ENCODE measurements at regions not wholly inside any gene's neighbourhood (a gene's known extent, or its start where the extent isn't known, plus 50 kb on each side); places are given as distances from the start of the nearest gene placed in this dataset.

- no peaks in the 10 kb centered on the region for H3K27me3 Mint-ChIP-seq (ENCODE audit: low read depth, poor library complexity)
- no peaks in the 10 kb centered on the region for H3K4me1 Mint-ChIP-seq
- H3K9me3 Mint-ChIP-seq: peaks cover 7% of the 10 kb centered on the region
- H3K4me3 Mint-ChIP-seq: no peak overlapping the region
- H3K27ac Mint-ChIP-seq: no peak overlapping the region
- no peaks in the 10 kb centered on the region for H3K36me3 Mint-ChIP-seq (ENCODE audit: low read depth)
- no peak for DNase-seq
- TF ChIP-seq CTCF (IDR thresholded peaks at IDR 0.05): no peak
These were observed 157.2 kb upstream of the COL11A1 start for GRCh38 chr1:103265551-103265950.

GRCh38 chr1:103259982-103260381 lies 151.7 kb upstream of the COL11A1 start:
- DNase-seq: no peak
- TF ChIP-seq CTCF (IDR thresholded peaks at IDR 0.05): no peak
- no peaks in the 10 kb centered on the region for H3K36me3 Mint-ChIP-seq (ENCODE audit: low read depth)
- no peak overlapping the region for H3K4me3 Mint-ChIP-seq
- H3K27me3 Mint-ChIP-seq (ENCODE audit: low read depth, poor library complexity): no peaks in the 10 kb centered on the region
- no peak overlapping the region for H3K27ac Mint-ChIP-seq
- H3K4me1 Mint-ChIP-seq: no peaks in the 10 kb centered on the region
- peaks cover 4% of the 10 kb centered on the region for H3K9me3 Mint-ChIP-seq

- no peaks in the 10 kb centered on the region for H3K27me3 Mint-ChIP-seq (ENCODE audit: low read depth, poor library complexity)
- peaks cover 22% of the 10 kb centered on the region for H3K4me1 Mint-ChIP-seq
- DNase-seq: no peak
- H3K36me3 Mint-ChIP-seq (ENCODE audit: low read depth): peaks cover 5% of the 10 kb centered on the region
- H3K9me3 Mint-ChIP-seq: no peaks in the 10 kb centered on the region
- H3K4me3 Mint-ChIP-seq: no peak overlapping the region
- no peak overlapping the region for H3K27ac Mint-ChIP-seq
- no peak for TF ChIP-seq CTCF (IDR thresholded peaks at IDR 0.05)
These were observed 148.2 kb upstream of the COL11A1 start for GRCh38 chr1:103256490-103256889.

- no peak overlapping the region for H3K27ac Mint-ChIP-seq
- TF ChIP-seq CTCF (IDR thresholded peaks at IDR 0.05): no peak
These were observed 146.4 kb upstream of the COL11A1 start for GRCh38 chr1:103254691-103255090.

GRCh38 chr1:103250441-103250861 lies 142.1 kb upstream of the COL11A1 start:
- TF ChIP-seq CTCF (IDR thresholded peaks at IDR 0.05): no peak
- peak; percentile 21 for DNase-seq
- no peak overlapping the region for H3K4me3 Mint-ChIP-seq
- H3K27me3 Mint-ChIP-seq (ENCODE audit: low read depth, poor library complexity): peaks cover 3% of the 10 kb centered on the region
- peaks cover 5% of the 10 kb centered on the region for H3K36me3 Mint-ChIP-seq (ENCODE audit: low read depth)
- H3K27ac Mint-ChIP-seq: peak overlapping the region; percentile 95
- H3K9me3 Mint-ChIP-seq: no peaks in the 10 kb centered on the region
- peaks cover 34% of the 10 kb centered on the region for H3K4me1 Mint-ChIP-seq

More at GRCh38 chr1:103254691-103255090, 146.4 kb upstream of the COL11A1 start:
- no peaks in the 10 kb centered on the region for H3K27me3 Mint-ChIP-seq (ENCODE audit: low read depth, poor library complexity)
- no peaks in the 10 kb centered on the region for H3K9me3 Mint-ChIP-seq
- no peak overlapping the region for H3K4me3 Mint-ChIP-seq
- peaks cover 5% of the 10 kb centered on the region for H3K36me3 Mint-ChIP-seq (ENCODE audit: low read depth)
- no peak for DNase-seq
- H3K4me1 Mint-ChIP-seq: peaks cover 34% of the 10 kb centered on the region

GRCh38 chr1:103248417-103249102 lies 140.2 kb upstream of the COL11A1 start:
- Mint-ChIP-seq H3K27ac (no peak overlapping the region), H3K36me3 (ENCODE audit: low read depth) (peaks cover 5% of the 10 kb centered on the region), H3K9me3 (no peaks in the 10 kb centered on the region), H3K4me1 (peaks cover 23% of the 10 kb centered on the region), H3K4me3 (no peak overlapping the region), H3K27me3 (ENCODE audit: low read depth, poor library complexity) (peaks cover 3% of the 10 kb centered on the region)
- TF ChIP-seq CTCF (IDR thresholded peaks at IDR 0.05): no peak
- no peak for DNase-seq

Measured in nephron progenitor cell (in vitro differentiated cells).